GM23338 (cell line): ENCODE measurements at regions not wholly inside any gene's neighbourhood (a gene's known extent, or its start where the extent isn't known, plus 50 kb on each side); places are given as distances from the start of the nearest gene placed in this dataset.

Experiments
- ATAC-seq: fragments of 200-7000 bp; cut with Tn5 transposase; 3 replicates; pipeline ENCODE4 v1.9.1; 2020
- DNase-seq: peaks from one replicate; pipeline ENCODE4 v3.0.0-alpha.2; 2015; ENCODE audit warnings: low spot score
- H2AFZ ChIP-seq: fragments of 200-600 bp; sonication (generic); 2 replicates; pipeline ENCODE4 v1.8.0; 2016; ENCODE audit warnings: antibody characterized with exemption, mild to moderate bottlenecking, moderate library complexity
- H3F3A ChIP-seq: fragments of 200-600 bp; sonication (generic); replicated peaks from 2 replicates; pipeline ENCODE4 v1.8.0; 2017; ENCODE audit warnings: antibody characterized with exemption, mixed run types, low read depth
- H3K27ac ChIP-seq: fragments of 200-600 bp; sonication (generic); 2 replicates; pipeline ENCODE4 v1.6.1; 2016; ENCODE audit warnings: low read depth
- H3K27me3 ChIP-seq: fragments of 200-600 bp; sonication (generic); 2 replicates; pipeline ENCODE4 v1.8.0; 2016; ENCODE audit warnings: mild to moderate bottlenecking, mixed run types, moderate library complexity; ENCODE audit not compliant: insufficient read depth
- H3K36me3 ChIP-seq: fragments of 200-600 bp; sonication (generic); 2 replicates; pipeline ENCODE4 v1.8.0; 2016; ENCODE audit warnings: mild to moderate bottlenecking; ENCODE audit not compliant: insufficient read depth
- H3K4me1 ChIP-seq: fragments of 200-600 bp; sonication (generic); 2 replicates; pipeline ENCODE4 v1.8.0; 2016; ENCODE audit warnings: mild to moderate bottlenecking, moderate library complexity; ENCODE audit not compliant: insufficient read depth
- H3K4me2 ChIP-seq: fragments of 200-600 bp; sonication (generic); 2 replicates; pipeline ENCODE4 v1.7.1; 2017; ENCODE audit warnings: mixed run types
- H3K4me3 ChIP-seq: fragments of 200-600 bp; sonication (generic); 2 replicates; pipeline ENCODE4 v1.6.1; 2016; ENCODE audit warnings: mixed run types
- H3K79me2 ChIP-seq: fragments of 200-600 bp; sonication (generic); replicated peaks from 2 replicates; pipeline ENCODE4 v1.8.0; 2017; ENCODE audit warnings: mild to moderate bottlenecking; ENCODE audit not compliant: insufficient read depth
- H3K9me2 ChIP-seq: fragments of 200-600 bp; sonication (generic); 2 replicates; pipeline ENCODE4 v1.8.0; 2017; ENCODE audit not compliant: insufficient read depth
- H4K20me1 ChIP-seq: fragments of 200-600 bp; sonication (generic); replicated peaks from 2 replicates; pipeline ENCODE4 v1.8.0; 2017; ENCODE audit warnings: mild to moderate bottlenecking; ENCODE audit not compliant: insufficient read depth
- H3K27ac Mint-ChIP-seq: 2 replicates; pipeline ENCODE4 v1.8.0; 2020; ENCODE audit warnings: inconsistent platforms, mild to moderate bottlenecking, moderate library complexity, mixed read lengths
- H3K27me3 Mint-ChIP-seq: 3 replicates; pipeline ENCODE4 v1.8.0; 2022; ENCODE audit warnings: low read depth, mild to moderate bottlenecking, moderate library complexity, mixed read lengths, inconsistent platforms; ENCODE audit not compliant: insufficient read depth, poor library complexity
- H3K36me3 Mint-ChIP-seq: 3 replicates; pipeline ENCODE4 v1.8.0; 2021; ENCODE audit warnings: low read depth, mild to moderate bottlenecking, inconsistent platforms, moderate library complexity, mixed read lengths
- H3K4me1 Mint-ChIP-seq: 3 replicates; pipeline ENCODE4 v1.8.0; 2020; ENCODE audit warnings: mild to moderate bottlenecking, inconsistent platforms, mixed read lengths
- H3K4me3 Mint-ChIP-seq: 3 replicates; pipeline ENCODE4 v1.8.0; 2021; ENCODE audit warnings: moderate library complexity, mild to moderate bottlenecking, inconsistent platforms, mixed read lengths
- H3K9me3 Mint-ChIP-seq: 3 replicates; pipeline ENCODE4 v1.8.0; 2020; ENCODE audit warnings: moderate library complexity, mild to moderate bottlenecking, inconsistent platforms, mixed read lengths
- ETS1 ChIP-seq: IDR thresholded peaks from 2 replicates; pipeline ENCODE4 v1.6.1; 2016; ENCODE audit warnings: antibody characterized with exemption
- EZH2 ChIP-seq: fragments of 200-600 bp; sonication (generic); IDR thresholded peaks from one replicate; pipeline ENCODE4 v1.8.0; 2017; ENCODE audit warnings: antibody characterized with exemption, mild to moderate bottlenecking, low read depth; ENCODE audit not compliant: unreplicated experiment
- EZH2phosphoT487 ChIP-seq: fragments of 200-600 bp; sonication (generic); IDR thresholded peaks from one replicate; pipeline ENCODE4 v1.8.1; 2018; ENCODE audit warnings: antibody characterized with exemption; ENCODE audit not compliant: unreplicated experiment
- JUNB ChIP-seq: IDR thresholded peaks from one replicate; pipeline ENCODE4 v1.6.1; 2016; ENCODE audit warnings: antibody characterized with exemption; ENCODE audit not compliant: unreplicated experiment
- NANOG ChIP-seq: IDR thresholded peaks from 2 replicates; pipeline ENCODE4 v1.6.1; 2016; ENCODE audit warnings: antibody characterized with exemption, borderline replicate concordance
- STAT1 ChIP-seq: IDR thresholded peaks from one replicate; pipeline ENCODE4 v1.6.1; 2016; ENCODE audit warnings: antibody characterized with exemption; ENCODE audit not compliant: unreplicated experiment
- ZNF114 ChIP-seq: fragments of 250-450 bp; sonication (Bioruptor Pico); IDR thresholded peaks from 2 replicates; pipeline ENCODE4 v1.5.0; 2020; ENCODE audit warnings: mild to moderate bottlenecking, moderate library complexity
- ZNF331 ChIP-seq: fragments of 250-450 bp; sonication (Bioruptor Pico); IDR thresholded peaks from 2 replicates; pipeline ENCODE4 v1.5.0; 2020; ENCODE audit warnings: low read depth, mild to moderate bottlenecking, moderate library complexity
- TF ChIP-seq, protein P1 (sequence below): IDR thresholded peaks from one replicate; pipeline ENCODE4 v1.6.1; 2018; ENCODE audit warnings: antibody characterized with exemption; ENCODE audit not compliant: unreplicated experiment
- TF ChIP-seq, protein P2 (sequence below), 2 experiments: fragments of 200-600 bp in 1 of 2; sonication (generic) in 1 of 2; conservative IDR thresholded peaks; 2 replicates each; pipeline versions ENCODE4 v1.5.1 to v1.6.1; 2016 to 2017; ENCODE audit warnings: antibody characterized with exemption in 2 of 2, low read depth in 2 of 2, mild to moderate bottlenecking in 2 of 2, moderate library complexity in 1 of 2
- TF ChIP-seq, protein P3 (sequence below): fragments of 250-450 bp; sonication (Bioruptor Pico); IDR thresholded peaks from 2 replicates; pipeline ENCODE4 v1.5.0; 2020; ENCODE audit warnings: mild to moderate bottlenecking, moderate library complexity

- TF ChIP-seq EZH2 (no peak), JUNB (no peak), NANOG (no peak), ZNF331 (CRISPR knock-in tag) (no peak), ZNF114 (CRISPR knock-in tag) (no peak), ETS1 (no peak)
- TF ChIP-seq, protein P1, sequence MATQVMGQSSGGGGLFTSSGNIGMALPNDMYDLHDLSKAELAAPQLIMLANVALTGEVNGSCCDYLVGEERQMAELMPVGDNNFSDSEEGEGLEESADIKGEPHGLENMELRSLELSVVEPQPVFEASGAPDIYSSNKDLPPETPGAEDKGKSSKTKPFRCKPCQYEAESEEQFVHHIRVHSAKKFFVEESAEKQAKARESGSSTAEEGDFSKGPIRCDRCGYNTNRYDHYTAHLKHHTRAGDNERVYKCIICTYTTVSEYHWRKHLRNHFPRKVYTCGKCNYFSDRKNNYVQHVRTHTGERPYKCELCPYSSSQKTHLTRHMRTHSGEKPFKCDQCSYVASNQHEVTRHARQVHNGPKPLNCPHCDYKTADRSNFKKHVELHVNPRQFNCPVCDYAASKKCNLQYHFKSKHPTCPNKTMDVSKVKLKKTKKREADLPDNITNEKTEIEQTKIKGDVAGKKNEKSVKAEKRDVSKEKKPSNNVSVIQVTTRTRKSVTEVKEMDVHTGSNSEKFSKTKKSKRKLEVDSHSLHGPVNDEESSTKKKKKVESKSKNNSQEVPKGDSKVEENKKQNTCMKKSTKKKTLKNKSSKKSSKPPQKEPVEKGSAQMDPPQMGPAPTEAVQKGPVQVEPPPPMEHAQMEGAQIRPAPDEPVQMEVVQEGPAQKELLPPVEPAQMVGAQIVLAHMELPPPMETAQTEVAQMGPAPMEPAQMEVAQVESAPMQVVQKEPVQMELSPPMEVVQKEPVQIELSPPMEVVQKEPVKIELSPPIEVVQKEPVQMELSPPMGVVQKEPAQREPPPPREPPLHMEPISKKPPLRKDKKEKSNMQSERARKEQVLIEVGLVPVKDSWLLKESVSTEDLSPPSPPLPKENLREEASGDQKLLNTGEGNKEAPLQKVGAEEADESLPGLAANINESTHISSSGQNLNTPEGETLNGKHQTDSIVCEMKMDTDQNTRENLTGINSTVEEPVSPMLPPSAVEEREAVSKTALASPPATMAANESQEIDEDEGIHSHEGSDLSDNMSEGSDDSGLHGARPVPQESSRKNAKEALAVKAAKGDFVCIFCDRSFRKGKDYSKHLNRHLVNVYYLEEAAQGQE = no peak
Observed at GRCh38 chr2:181203916-181204315, 223.5 kb downstream of the UBE2E3 start (continued).

DNA sequence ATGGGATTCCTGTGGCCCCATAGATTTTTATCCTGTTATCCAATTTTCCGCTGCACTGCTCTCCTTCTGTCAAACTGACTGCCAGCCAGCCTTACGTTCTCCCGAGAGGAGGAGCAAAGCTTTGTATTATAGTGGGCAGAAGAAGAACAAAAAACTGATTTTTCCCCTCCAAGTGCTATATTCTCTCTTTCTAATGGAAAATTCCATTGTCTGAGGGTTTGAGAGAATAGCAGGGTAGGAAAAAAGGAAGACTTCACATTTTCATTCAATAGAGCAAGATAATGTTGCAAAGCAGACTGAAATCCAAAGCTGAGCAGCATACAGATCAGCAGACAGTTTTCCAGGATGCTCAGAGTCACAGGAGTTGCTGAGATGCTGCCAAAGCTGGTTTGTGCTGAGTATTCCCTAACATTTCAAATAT is 238.0 kb downstream of the UBE2E3 start:
- H3K4me1 ChIP-seq = no peaks in the 10 kb centered on the region
- 0 out of 2 replicates have a peak overlapping the region, but pooled peaks have one; percentile 3 for H2AFZ ChIP-seq
- no peak overlapping the region for H3K27ac ChIP-seq
- Mint-ChIP-seq H3K36me3 (no peaks in the 10 kb centered on the region), H3K4me3 (no peak overlapping the region), H3K27ac (no peak overlapping the region), H3K27me3 (no peaks in the 10 kb centered on the region), H3K9me3 (no peaks in the 10 kb centered on the region), H3K4me1 (no peaks in the 10 kb centered on the region)
- H3K4me3 ChIP-seq = no peak overlapping the region
- H3K79me2 ChIP-seq = no peaks in the 10 kb centered on the region
- no peaks in the 10 kb centered on the region for H3K9me2 ChIP-seq
- DNase-seq (no peak), ATAC-seq (no peak)
- H4K20me1 ChIP-seq = no peaks in the 10 kb centered on the region
- no peaks in the 10 kb centered on the region for H3K27me3 ChIP-seq
- H3F3A ChIP-seq = no peaks in the 10 kb centered on the region
- no peak overlapping the region for H3K4me2 ChIP-seq
- H3K36me3 ChIP-seq = no peaks in the 10 kb centered on the region
- TF ChIP-seq ZNF114 (CRISPR knock-in tag) = no peak
- TF ChIP-seq ETS1 = no peak
- TF ChIP-seq EZH2 = no peak
- TF ChIP-seq, protein P2, sequence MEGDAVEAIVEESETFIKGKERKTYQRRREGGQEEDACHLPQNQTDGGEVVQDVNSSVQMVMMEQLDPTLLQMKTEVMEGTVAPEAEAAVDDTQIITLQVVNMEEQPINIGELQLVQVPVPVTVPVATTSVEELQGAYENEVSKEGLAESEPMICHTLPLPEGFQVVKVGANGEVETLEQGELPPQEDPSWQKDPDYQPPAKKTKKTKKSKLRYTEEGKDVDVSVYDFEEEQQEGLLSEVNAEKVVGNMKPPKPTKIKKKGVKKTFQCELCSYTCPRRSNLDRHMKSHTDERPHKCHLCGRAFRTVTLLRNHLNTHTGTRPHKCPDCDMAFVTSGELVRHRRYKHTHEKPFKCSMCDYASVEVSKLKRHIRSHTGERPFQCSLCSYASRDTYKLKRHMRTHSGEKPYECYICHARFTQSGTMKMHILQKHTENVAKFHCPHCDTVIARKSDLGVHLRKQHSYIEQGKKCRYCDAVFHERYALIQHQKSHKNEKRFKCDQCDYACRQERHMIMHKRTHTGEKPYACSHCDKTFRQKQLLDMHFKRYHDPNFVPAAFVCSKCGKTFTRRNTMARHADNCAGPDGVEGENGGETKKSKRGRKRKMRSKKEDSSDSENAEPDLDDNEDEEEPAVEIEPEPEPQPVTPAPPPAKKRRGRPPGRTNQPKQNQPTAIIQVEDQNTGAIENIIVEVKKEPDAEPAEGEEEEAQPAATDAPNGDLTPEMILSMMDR (conservative IDR thresholded peaks at IDR 0.05; ENCODE audit: low read depth in 2 of 2) = no peak
- TF ChIP-seq JUNB = no peak
- no peak for TF ChIP-seq EZH2phosphoT487
- TF ChIP-seq, protein P3, sequence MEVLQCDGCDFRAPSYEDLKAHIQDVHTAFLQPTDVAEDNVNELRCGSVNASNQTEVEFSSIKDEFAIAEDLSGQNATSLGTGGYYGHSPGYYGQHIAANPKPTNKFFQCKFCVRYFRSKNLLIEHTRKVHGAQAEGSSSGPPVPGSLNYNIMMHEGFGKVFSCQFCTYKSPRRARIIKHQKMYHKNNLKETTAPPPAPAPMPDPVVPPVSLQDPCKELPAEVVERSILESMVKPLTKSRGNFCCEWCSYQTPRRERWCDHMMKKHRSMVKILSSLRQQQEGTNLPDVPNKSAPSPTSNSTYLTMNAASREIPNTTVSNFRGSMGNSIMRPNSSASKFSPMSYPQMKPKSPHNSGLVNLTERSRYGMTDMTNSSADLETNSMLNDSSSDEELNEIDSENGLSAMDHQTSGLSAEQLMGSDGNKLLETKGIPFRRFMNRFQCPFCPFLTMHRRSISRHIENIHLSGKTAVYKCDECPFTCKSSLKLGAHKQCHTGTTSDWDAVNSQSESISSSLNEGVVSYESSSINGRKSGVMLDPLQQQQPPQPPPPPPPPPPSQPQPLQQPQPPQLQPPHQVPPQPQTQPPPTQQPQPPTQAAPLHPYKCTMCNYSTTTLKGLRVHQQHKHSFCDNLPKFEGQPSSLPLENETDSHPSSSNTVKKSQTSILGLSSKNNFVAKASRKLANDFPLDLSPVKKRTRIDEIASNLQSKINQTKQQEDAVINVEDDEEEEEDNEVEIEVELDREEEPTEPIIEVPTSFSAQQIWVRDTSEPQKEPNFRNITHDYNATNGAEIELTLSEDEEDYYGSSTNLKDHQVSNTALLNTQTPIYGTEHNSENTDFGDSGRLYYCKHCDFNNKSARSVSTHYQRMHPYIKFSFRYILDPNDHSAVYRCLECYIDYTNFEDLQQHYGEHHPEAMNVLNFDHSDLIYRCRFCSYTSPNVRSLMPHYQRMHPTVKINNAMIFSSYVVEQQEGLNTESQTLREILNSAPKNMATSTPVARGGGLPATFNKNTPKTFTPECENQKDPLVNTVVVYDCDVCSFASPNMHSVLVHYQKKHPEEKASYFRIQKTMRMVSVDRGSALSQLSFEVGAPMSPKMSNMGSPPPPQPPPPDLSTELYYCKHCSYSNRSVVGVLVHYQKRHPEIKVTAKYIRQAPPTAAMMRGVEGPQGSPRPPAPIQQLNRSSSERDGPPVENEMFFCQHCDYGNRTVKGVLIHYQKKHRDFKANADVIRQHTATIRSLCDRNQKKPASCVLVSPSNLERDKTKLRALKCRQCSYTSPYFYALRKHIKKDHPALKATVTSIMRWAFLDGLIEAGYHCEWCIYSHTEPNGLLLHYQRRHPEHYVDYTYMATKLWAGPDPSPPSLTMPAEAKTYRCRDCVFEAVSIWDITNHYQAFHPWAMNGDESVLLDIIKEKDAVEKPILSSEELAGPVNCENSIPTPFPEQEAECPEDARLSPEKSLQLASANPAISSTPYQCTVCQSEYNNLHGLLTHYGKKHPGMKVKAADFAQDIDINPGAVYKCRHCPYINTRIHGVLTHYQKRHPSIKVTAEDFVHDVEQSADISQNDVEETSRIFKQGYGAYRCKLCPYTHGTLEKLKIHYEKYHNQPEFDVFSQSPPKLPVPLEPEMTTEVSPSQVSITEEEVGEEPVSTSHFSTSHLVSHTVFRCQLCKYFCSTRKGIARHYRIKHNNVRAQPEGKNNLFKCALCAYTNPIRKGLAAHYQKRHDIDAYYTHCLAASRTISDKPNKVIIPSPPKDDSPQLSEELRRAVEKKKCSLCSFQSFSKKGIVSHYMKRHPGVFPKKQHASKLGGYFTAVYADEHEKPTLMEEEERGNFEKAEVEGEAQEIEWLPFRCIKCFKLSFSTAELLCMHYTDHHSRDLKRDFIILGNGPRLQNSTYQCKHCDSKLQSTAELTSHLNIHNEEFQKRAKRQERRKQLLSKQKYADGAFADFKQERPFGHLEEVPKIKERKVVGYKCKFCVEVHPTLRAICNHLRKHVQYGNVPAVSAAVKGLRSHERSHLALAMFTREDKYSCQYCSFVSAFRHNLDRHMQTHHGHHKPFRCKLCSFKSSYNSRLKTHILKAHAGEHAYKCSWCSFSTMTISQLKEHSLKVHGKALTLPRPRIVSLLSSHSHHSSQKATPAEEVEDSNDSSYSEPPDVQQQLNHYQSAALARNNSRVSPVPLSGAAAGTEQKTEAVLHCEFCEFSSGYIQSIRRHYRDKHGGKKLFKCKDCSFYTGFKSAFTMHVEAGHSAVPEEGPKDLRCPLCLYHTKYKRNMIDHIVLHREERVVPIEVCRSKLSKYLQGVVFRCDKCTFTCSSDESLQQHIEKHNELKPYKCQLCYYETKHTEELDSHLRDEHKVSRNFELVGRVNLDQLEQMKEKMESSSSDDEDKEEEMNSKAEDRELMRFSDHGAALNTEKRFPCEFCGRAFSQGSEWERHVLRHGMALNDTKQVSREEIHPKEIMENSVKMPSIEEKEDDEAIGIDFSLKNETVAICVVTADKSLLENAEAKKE (CRISPR knock-in tag) = no peak
- no peak for TF ChIP-seq STAT1
- no peak for TF ChIP-seq ZNF331 (CRISPR knock-in tag)
- TF ChIP-seq NANOG = no peak
